Skin epidermis (tissue), 12 donors: ENCODE measurements at regions not wholly inside any gene's neighbourhood (a gene's known extent, or its start where the extent isn't known, plus 50 kb on each side); places are given as distances from the start of the nearest gene placed in this dataset.

ENCODE experiments used
- H3K27ac ChIP-seq, 21 experiments: fragments of 200-600 bp; sonication (generic) in 11 of 21; one replicate each; pipeline ENCODE4 v1.5.0; 2020; ENCODE audit warnings: mild to moderate bottlenecking in 3 of 21, inconsistent platforms in 2 of 21, moderate library complexity in 2 of 21
- H3K4me3 ChIP-seq, 7 experiments: fragments of 200-600 bp; sonication (generic) in 2 of 7; one replicate each; pipeline ENCODE4 v1.5.0; 2020; ENCODE audit warnings: inconsistent platforms in 2 of 7, mild to moderate bottlenecking in 2 of 7, moderate library complexity in 1 of 7

GRCh38 chr14:36465178-36465577 lies 54.9 kb downstream of the NKX2-1 start:
- no peak overlapping the region for H3K27ac ChIP-seq
- no peak overlapping the region for H3K4me3 ChIP-seq

GRCh38 chr14:36462890-36463289 lies 57.1 kb downstream of the NKX2-1 start:
- H3K27ac ChIP-seq, result no peak overlapping the region
- no peak overlapping the region for H3K4me3 ChIP-seq

- H3K4me3 ChIP-seq, result no peak overlapping the region
- no peak overlapping the region for H3K27ac ChIP-seq
Measured at GRCh38 chr14:36455241-36455627, 64.8 kb downstream of the NKX2-1 start.

GRCh38 chr14:36454599-36455240 lies 65.3 kb downstream of the NKX2-1 start:
- no peak overlapping the region for H3K27ac ChIP-seq
- no peak overlapping the region for H3K4me3 ChIP-seq

- H3K27ac ChIP-seq, result no peak overlapping the region
- H3K4me3 ChIP-seq, result no peak overlapping the region
Measured at GRCh38 chr14:36452860-36453259, 67.2 kb downstream of the NKX2-1 start.

- H3K4me3 ChIP-seq, result no peak overlapping the region
- H3K27ac ChIP-seq, result no peak overlapping the region
Measured at GRCh38 chr14:36451310-36452065, 68.5 kb downstream of the NKX2-1 start.

GRCh38 chr14:36450550-36450949 lies 69.5 kb downstream of the NKX2-1 start:
- no peak overlapping the region for H3K4me3 ChIP-seq
- no peak overlapping the region for H3K27ac ChIP-seq

GRCh38 chr14:36449903-36450302 lies 70.1 kb downstream of the NKX2-1 start:
- H3K27ac ChIP-seq, result no peak overlapping the region

GRCh38 chr14:36443374-36443773 lies 76.7 kb downstream of the NKX2-1 start:
- H3K27ac ChIP-seq, result no peak overlapping the region

More at GRCh38 chr14:36449903-36450302, 70.1 kb downstream of the NKX2-1 start:
- H3K4me3 ChIP-seq, result no peak overlapping the region

GRCh38 chr14:36442824-36443241 lies 77.2 kb downstream of the NKX2-1 start:
- no peak overlapping the region for H3K27ac ChIP-seq
- no peak overlapping the region for H3K4me3 ChIP-seq

More at GRCh38 chr14:36443374-36443773, 76.7 kb downstream of the NKX2-1 start:
- no peak overlapping the region for H3K4me3 ChIP-seq

GRCh38 chr14:36441283-36441682 lies 78.7 kb downstream of the NKX2-1 start:
- no peak overlapping the region for H3K4me3 ChIP-seq
- no peak overlapping the region for H3K27ac ChIP-seq

GRCh38 chr14:36439766-36440165 lies 80.3 kb downstream of the NKX2-1 start:
- H3K4me3 ChIP-seq, result no peak overlapping the region
- no peak overlapping the region for H3K27ac ChIP-seq

GRCh38 chr14:36438883-36439282 lies 81.1 kb downstream of the NKX2-1 start:
- Histone ChIP-seq H3K4me3 (no peak overlapping the region), H3K27ac (no peak overlapping the region)

- Histone ChIP-seq H3K27ac (no peak overlapping the region), H3K4me3 (no peak overlapping the region)
Measured at GRCh38 chr14:36430662-36431084, 89.4 kb downstream of the NKX2-1 start.

- Histone ChIP-seq H3K27ac (no peak overlapping the region), H3K4me3 (no peak overlapping the region)
Measured at GRCh38 chr14:36430169-36430568, 89.9 kb downstream of the NKX2-1 start.

- H3K27ac ChIP-seq, result no peak overlapping the region
- H3K4me3 ChIP-seq, result no peak overlapping the region
Measured at GRCh38 chr14:36429692-36430091, 90.3 kb downstream of the NKX2-1 start.

- Histone ChIP-seq H3K4me3 (no peak overlapping the region), H3K27ac (no peak overlapping the region)
Measured at GRCh38 chr14:36428350-36428749, 91.7 kb downstream of the NKX2-1 start.

- H3K27ac ChIP-seq, result no peak overlapping the region
- no peak overlapping the region for H3K4me3 ChIP-seq
Measured at GRCh38 chr14:36426836-36427235, 93.2 kb downstream of the NKX2-1 start.

GRCh38 chr14:36426113-36426512 lies 93.9 kb downstream of the NKX2-1 start:
- Histone ChIP-seq H3K27ac (no peak overlapping the region), H3K4me3 (no peak overlapping the region)

- H3K27ac ChIP-seq, result no peak overlapping the region
Measured at GRCh38 chr14:36424478-36425102, 95.4 kb downstream of the NKX2-1 start.

GRCh38 chr14:36423430-36423829 lies 96.6 kb downstream of the NKX2-1 start:
- H3K4me3 ChIP-seq, result no peak overlapping the region
- H3K27ac ChIP-seq, result no peak overlapping the region

More at GRCh38 chr14:36424478-36425102, 95.4 kb downstream of the NKX2-1 start:
- H3K4me3 ChIP-seq, result no peak overlapping the region
